Endodermal cell (in vitro differentiated cells): ENCODE measurements at regions not wholly inside any gene's neighbourhood (a gene's known extent, or its start where the extent isn't known, plus 50 kb on each side); places are given as distances from the start of the nearest gene placed in this dataset.

Experiments used
- DNase-seq: peaks from one replicate; pipeline ENCODE4 v3.0.0-alpha.2; 2017
- H3K27ac ChIP-seq: 2 replicates; pipeline ENCODE4 v1.5.1; 2013; ENCODE audit warnings: mild to moderate bottlenecking, low read depth, low read length, moderate library complexity
- H3K27me3 ChIP-seq: 2 replicates; pipeline ENCODE4 v1.6.1; 2013; ENCODE audit warnings: mild to moderate bottlenecking, low read length, moderate library complexity; ENCODE audit not compliant: insufficient read depth, control insufficient read depth, poor library complexity, severe bottlenecking
- H3K36me3 ChIP-seq: 2 replicates; pipeline ENCODE4 v1.7.0; 2013; ENCODE audit warnings: mild to moderate bottlenecking, low read length, moderate library complexity; ENCODE audit not compliant: control insufficient read depth, insufficient read depth
- H3K4me1 ChIP-seq: one replicate; pipeline ENCODE4 v1.7.0; 2013; ENCODE audit warnings: low read length; ENCODE audit not compliant: control insufficient read depth, insufficient read depth
- H3K4me3 ChIP-seq: 2 replicates; pipeline ENCODE4 v1.5.1; 2013; ENCODE audit warnings: mild to moderate bottlenecking, low read length, moderate library complexity
- H3K9ac ChIP-seq: 2 replicates; pipeline ENCODE4 v1.6.1; 2013; ENCODE audit warnings: mild to moderate bottlenecking, low read length, moderate library complexity; ENCODE audit not compliant: poor library complexity, severe bottlenecking; ENCODE audit errors: extremely low read depth
- H3K9me3 ChIP-seq: 2 replicates; pipeline ENCODE4 v1.6.1; 2013; ENCODE audit warnings: mild to moderate bottlenecking, low read length, moderate library complexity; ENCODE audit not compliant: control insufficient read depth
- H3K27ac Mint-ChIP-seq: 2 replicates; pipeline ENCODE4 v1.8.0; 2020; ENCODE audit warnings: mixed read lengths
- H3K27me3 Mint-ChIP-seq: 2 replicates; pipeline ENCODE4 v1.8.0; 2021; ENCODE audit warnings: mild to moderate bottlenecking, mixed read lengths; ENCODE audit not compliant: insufficient read depth
- H3K36me3 Mint-ChIP-seq: 2 replicates; pipeline ENCODE4 v1.8.0; 2020; ENCODE audit warnings: low read depth, mixed read lengths
- H3K4me1 Mint-ChIP-seq: 2 replicates; pipeline ENCODE4 v1.8.0; 2020; ENCODE audit warnings: mixed read lengths
- H3K4me3 Mint-ChIP-seq: 2 replicates; pipeline ENCODE4 v1.8.0; 2020; ENCODE audit warnings: mild to moderate bottlenecking, moderate library complexity, mixed read lengths
- H3K9me3 Mint-ChIP-seq: 2 replicates; pipeline ENCODE4 v1.8.0; 2020; ENCODE audit warnings: mild to moderate bottlenecking, mixed read lengths
- WGBS, 2 experiments: methylation state at CpG; one replicate each; pipeline versions ENCODE4 v1.1.5 to v1.1.7; 2013; ENCODE audit warnings: missing lambda C conversion rate in 2 of 2, mixed read lengths in 1 of 2; ENCODE audit not compliant: insufficient coverage in 1 of 2, insufficient read length in 1 of 2; 5-methylcytosine and 5-hydroxymethylcytosine counted together
- TF ChIP-seq, protein P1 (sequence below): fragments of 200-600 bp; sonication (generic); conservative IDR thresholded peaks from 2 replicates; pipeline ENCODE4 v1.5.0; 2021; ENCODE audit warnings: antibody characterized with exemption, mild to moderate bottlenecking

DNA sequence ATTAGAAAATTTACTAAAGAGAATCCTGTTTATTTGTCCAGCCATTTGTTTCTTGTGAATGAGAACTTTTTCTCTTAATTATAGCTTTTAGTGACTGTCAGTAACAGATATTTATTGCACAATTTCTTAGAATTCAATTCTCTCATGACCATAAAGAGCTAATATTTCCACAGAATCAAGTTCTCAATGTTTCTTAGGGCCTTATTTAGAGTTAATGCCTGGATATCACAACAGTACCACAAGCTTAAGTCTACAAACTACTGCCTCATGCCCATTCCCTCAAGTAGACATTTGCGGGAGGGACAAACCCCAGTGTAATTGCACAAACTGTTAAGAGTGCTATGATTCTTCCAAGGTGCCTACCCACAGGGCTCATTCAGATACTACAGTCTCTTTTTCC is 199.7 kb upstream of the POU2AF2 start:
- TF ChIP-seq, protein P1, sequence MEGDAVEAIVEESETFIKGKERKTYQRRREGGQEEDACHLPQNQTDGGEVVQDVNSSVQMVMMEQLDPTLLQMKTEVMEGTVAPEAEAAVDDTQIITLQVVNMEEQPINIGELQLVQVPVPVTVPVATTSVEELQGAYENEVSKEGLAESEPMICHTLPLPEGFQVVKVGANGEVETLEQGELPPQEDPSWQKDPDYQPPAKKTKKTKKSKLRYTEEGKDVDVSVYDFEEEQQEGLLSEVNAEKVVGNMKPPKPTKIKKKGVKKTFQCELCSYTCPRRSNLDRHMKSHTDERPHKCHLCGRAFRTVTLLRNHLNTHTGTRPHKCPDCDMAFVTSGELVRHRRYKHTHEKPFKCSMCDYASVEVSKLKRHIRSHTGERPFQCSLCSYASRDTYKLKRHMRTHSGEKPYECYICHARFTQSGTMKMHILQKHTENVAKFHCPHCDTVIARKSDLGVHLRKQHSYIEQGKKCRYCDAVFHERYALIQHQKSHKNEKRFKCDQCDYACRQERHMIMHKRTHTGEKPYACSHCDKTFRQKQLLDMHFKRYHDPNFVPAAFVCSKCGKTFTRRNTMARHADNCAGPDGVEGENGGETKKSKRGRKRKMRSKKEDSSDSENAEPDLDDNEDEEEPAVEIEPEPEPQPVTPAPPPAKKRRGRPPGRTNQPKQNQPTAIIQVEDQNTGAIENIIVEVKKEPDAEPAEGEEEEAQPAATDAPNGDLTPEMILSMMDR: no peak
- Mint-ChIP-seq H3K4me1 (peaks cover 2% of the 10 kb centered on the region), H3K27me3 (no peaks in the 10 kb centered on the region), H3K27ac (no peak overlapping the region), H3K36me3 (no peaks in the 10 kb centered on the region), H3K4me3 (no peak overlapping the region), H3K9me3 (peaks cover 2% of the 10 kb centered on the region)
- no peaks in the 10 kb centered on the region for H3K4me1 ChIP-seq
- WGBS, 2 experiments: 98 to 100% methylated on average over 1 of the region's 1 CpG
- no peak overlapping the region for H3K27ac ChIP-seq
- no peak for DNase-seq
- no peaks in the 10 kb centered on the region for H3K27me3 ChIP-seq
- H3K9ac ChIP-seq: no peak overlapping the region
- no peak overlapping the region for H3K4me3 ChIP-seq
- H3K9me3 ChIP-seq: no peaks in the 10 kb centered on the region
- H3K36me3 ChIP-seq: no peaks in the 10 kb centered on the region

DNA sequence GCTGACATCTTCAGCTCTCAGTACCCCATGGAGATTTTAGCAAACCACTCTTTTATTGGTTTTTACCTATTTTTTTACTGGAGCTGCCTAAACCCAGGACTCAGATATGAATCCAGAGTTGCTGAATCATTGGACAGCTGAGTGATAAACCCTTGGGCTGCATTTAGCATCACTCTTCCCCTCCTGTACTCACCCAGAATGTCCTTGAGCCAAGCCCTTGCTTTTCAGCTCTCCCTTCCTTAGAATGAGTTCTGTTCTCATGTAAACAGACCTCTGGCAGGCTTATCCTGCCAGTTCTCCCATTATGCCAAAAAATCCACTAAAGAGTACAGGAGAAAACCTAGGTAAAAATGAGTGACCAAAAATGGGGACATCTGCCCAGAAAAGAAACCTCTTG is 200.1 kb upstream of the POU2AF2 start:
- no peak overlapping the region for H3K4me3 Mint-ChIP-seq
- Histone ChIP-seq H3K4me1 (no peaks in the 10 kb centered on the region), H3K4me3 (no peak overlapping the region), H3K27ac (no peak overlapping the region), H3K27me3 (no peaks in the 10 kb centered on the region), H3K9ac (no peak overlapping the region), H3K9me3 (no peaks in the 10 kb centered on the region), H3K36me3 (no peaks in the 10 kb centered on the region)
- TF ChIP-seq, protein P1: no peak
- H3K9me3 Mint-ChIP-seq: peaks cover 2% of the 10 kb centered on the region
- H3K27ac Mint-ChIP-seq: no peak overlapping the region
- H3K36me3 Mint-ChIP-seq: no peaks in the 10 kb centered on the region
- no peaks in the 10 kb centered on the region for H3K27me3 Mint-ChIP-seq
- peaks cover 2% of the 10 kb centered on the region for H3K4me1 Mint-ChIP-seq
- no peak for DNase-seq

DNA sequence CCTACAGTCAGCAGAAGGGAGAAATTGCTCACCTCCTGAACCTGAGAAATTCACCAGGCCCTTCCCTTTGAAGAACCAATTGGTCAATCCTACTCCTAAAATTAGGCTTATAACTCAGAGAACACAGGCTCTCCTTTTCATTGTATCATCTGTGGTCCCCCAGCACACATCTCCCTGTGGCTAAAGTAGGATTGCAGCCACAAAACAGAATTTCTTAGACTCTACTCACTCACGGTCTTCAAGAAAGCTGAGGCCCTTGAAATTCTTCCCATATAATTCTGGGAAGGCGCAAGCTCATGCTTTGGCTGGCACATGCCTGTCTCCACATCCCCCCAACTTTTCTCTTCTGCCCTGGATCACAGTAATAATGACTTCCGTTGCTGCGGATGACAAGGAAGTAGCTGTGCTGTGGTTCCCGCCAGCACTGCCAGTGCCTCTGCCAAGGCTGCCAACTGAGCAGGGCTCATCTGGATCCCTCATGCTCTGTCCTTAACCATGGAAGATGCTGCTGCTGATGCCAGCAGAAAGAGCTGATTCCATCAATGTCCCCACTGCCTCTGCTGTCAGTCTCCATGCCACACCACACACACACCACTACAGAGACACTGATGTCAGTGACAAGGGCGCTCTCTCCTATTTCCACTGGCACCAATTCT is 200.6 kb upstream of the POU2AF2 start:
- Histone ChIP-seq H3K27me3 (no peaks in the 10 kb centered on the region), H3K9me3 (no peaks in the 10 kb centered on the region), H3K4me3 (no peak overlapping the region), H3K9ac (no peak overlapping the region), H3K27ac (no peak overlapping the region), H3K36me3 (no peaks in the 10 kb centered on the region), H3K4me1 (no peaks in the 10 kb centered on the region)
- H3K9me3 Mint-ChIP-seq: peaks cover 2% of the 10 kb centered on the region
- H3K27me3 Mint-ChIP-seq: no peaks in the 10 kb centered on the region
- H3K36me3 Mint-ChIP-seq: no peaks in the 10 kb centered on the region
- peaks cover 2% of the 10 kb centered on the region for H3K4me1 Mint-ChIP-seq
- TF ChIP-seq, protein P1: no peak
- no peak overlapping the region for H3K27ac Mint-ChIP-seq
- H3K4me3 Mint-ChIP-seq: no peak overlapping the region
- no peak for DNase-seq
- WGBS, 2 experiments: 93 to 96% methylated on average over 5 to 6 of the region's 6 CpGs
